H54 (cell line): ENCODE measurements at regions not wholly inside any gene's neighbourhood (a gene's known extent, or its start where the extent isn't known, plus 50 kb on each side); places are given as distances from the start of the nearest gene placed in this dataset.

Source experiments
- DNase-seq: peaks from one replicate; pipeline ENCODE4 v3.0.0; 2011; ENCODE audit warnings: low spot score, mixed read lengths; ENCODE audit not compliant: insufficient read length
- FAIRE-seq: peaks from 3 replicates; lab custom pipeline; 2011; peaks lifted over from hg19 to GRCh38; lab: Jason Lieb, UNC
- POLR2A ChIP-seq: IDR thresholded peaks from 2 replicates; pipeline ENCODE4 v1.6.1; 2011; ENCODE audit warnings: low read depth, mild to moderate bottlenecking, low read length

DNA sequence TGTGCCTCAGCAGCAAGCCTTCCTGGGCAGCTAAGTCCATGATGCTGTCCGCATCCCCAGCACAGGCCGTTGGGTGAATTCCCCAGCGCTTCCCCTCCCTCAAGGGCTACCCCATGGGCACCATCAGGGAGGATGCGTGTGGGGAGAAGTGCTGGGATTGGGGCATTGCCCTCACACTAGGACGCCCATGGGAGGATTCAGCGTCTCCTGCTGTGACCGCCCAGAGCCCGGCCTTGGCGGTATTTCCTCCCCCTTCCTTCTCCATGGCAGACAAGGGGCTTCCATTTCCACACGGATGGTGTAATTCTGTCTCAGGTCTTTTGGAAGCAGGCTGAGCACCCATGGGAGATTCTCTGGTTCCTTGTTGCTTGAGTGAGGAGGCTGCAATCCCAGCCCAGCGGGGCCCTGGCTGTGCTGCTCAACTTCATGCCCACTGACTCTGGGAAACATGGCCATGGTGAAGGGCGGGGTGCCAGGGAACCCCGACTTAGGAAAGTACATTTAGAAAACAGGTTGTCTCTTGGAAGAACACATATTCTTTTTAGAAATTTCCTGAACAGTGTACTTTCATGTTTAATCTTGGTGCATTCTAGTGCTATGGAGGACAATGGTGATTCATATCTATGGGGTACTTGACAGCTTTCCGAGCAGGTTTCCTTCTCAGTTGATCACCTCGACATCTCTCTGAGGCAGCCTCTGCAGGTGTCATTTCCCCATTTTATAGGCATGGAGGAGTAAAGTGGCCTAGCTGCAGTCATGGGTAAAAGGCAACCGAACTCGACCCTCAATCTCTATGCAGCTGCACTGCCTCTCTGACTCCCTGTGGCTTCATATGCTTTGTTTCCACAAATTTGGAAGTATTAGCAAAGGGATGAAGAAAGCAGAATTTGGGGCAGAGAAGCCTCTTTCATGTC lies 178.2 kb upstream of the CST7 start:
- FAIRE-seq, result no peak
- no peak for TF ChIP-seq POLR2A
- DNase-seq, result no peak

- FAIRE-seq, result no peak
- no peak for TF ChIP-seq POLR2A
- no peak for DNase-seq
Measured at GRCh38 chr20:24771542-24772061, 177.5 kb upstream of the CST7 start.

GRCh38 chr20:24772667-24773066 lies 176.4 kb upstream of the CST7 start:
- TF ChIP-seq POLR2A, result no peak
- no peak for FAIRE-seq
- DNase-seq, result no peak

- no peak for TF ChIP-seq POLR2A
- no peak for DNase-seq
- FAIRE-seq, result no peak
Measured at GRCh38 chr20:24773168-24773567, 175.9 kb upstream of the CST7 start.

GRCh38 chr20:24773751-24774201 lies 175.3 kb upstream of the CST7 start:
- TF ChIP-seq POLR2A, result no peak
- peak; percentile 74 for DNase-seq
- FAIRE-seq, result no peak

DNA sequence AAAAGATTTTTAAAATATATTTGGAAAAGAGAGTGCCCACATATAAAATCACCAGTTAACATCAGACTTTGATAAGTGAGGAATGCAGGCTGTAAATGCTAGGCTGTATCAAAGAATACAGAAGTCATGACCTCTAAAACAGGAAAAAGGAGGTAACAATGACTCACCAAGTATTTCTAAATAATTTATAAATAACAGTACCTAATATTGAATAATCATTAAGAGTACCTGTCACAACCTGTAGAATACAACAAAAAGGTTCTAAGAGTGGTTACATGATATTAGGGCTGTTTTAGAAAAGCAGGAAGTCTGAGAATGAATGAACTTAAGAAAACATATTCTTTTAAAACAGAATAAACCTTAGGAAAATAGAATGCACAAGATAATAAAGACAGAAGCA lies 173.1 kb upstream of the CST7 start:
- no peak for FAIRE-seq
- no peak for TF ChIP-seq POLR2A
- no peak for DNase-seq

- no peak for TF ChIP-seq POLR2A
- DNase-seq (no peak), FAIRE-seq (no peak)
Measured at GRCh38 chr20:24776755-24777271, 172.3 kb upstream of the CST7 start.

GRCh38 chr20:24777746-24778145 lies 171.3 kb upstream of the CST7 start:
- DNase-seq (no peak), FAIRE-seq (no peak)
- no peak for TF ChIP-seq POLR2A

- TF ChIP-seq POLR2A, result no peak
- DNase-seq (no peak), FAIRE-seq (no peak)
Measured at GRCh38 chr20:24778585-24779031, 170.5 kb upstream of the CST7 start.

- no peak for TF ChIP-seq POLR2A
- DNase-seq, result no peak
- no peak for FAIRE-seq
Measured at GRCh38 chr20:24779131-24779530, 169.9 kb upstream of the CST7 start.

DNA sequence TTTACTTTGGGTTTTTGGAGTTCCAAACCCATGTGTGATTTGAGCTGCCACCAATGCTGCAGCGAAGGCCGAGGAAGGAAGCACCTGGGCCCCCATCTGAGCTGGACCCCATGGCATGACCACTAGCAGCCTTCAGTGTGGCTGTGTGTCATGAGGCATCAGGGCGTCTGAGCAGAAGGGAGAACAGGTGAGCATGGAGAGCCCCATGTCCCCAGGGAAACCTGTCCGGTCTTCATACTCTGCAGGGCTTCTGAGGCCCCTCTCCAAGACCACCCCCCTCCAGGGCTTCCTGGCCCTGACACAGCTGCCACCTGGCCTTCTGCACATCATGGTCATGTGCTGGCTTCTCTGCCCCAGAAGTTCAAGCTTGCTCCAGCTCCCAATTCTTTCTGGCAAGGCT lies 169.1 kb upstream of the CST7 start:
- FAIRE-seq, result no peak

DNA sequence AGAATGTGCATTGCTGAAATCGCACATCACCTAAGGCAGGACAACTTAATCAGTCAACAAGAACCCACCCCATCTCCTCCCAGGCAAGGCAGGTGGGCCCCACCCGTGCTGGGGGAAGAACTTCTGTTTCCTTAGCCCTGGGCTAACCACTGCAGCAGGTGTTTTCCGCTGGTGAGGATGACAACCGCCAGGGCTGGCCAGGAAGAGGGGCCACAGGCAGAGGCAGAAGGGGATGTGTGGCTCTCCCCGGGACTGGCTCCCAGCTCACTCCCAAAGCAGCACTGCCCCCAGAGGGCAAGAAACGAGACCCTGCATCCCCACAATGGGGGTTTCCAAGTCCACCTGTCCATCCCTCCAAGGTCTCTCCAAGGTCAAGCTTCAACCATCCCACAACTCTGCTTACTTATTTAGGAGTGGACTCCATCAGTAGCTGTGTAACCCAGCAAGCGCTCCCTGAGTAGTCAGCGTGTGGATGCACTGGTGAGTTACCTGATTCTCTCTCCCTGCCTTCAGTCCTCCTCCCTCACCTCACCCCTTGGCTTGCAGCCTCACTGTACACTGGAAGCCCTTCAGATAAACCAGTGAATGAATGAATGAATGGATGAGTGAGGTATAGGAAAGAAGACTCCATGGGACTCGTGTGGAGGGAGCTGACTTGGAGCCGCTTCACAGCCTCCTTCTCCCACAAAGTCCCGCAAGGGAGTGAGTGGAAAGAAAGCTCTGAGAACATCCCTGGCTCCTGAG lies 168.2 kb upstream of the CST7 start:
- TF ChIP-seq POLR2A, result no peak
- FAIRE-seq (no peak), DNase-seq (no peak)

More for the DNA sequence above, 169.1 kb upstream of the CST7 start:
- DNase-seq, result no peak
- no peak for TF ChIP-seq POLR2A

DNA sequence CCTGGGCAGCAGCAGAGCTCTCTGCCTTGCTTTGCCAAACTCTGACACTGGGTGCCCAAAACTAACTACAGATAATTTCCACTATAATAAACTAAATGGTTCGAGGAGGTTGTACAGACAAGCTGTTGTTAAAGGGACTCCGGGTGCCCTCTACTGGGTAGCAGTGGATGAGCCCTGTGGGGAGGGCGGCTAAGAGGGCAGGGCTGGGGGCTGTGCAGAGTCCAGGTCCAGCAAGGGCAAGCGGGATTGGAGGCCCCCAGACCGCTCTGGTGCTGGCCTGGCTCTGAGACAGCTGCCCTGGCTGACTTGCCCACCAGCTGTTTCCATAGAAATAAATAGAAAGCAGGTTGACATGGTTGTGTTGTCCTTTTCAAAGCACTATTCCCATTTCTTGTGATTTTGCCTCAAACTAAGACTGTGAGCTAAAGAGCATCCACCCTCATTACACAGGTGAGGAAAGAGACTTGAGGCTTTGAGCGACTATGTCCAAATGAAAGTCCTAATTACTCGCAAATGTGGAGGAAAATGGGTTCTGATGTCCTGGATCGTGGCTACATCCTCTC lies 167.6 kb upstream of the CST7 start:
- FAIRE-seq (no peak), DNase-seq (peak; percentile 42)
- TF ChIP-seq POLR2A, result no peak
